ENCODE measurements at regions not wholly inside any gene's neighbourhood (a gene's known extent, or its start where the extent isn't known, plus 50 kb on each side); places are given as distances from the start of the nearest gene placed in this dataset.
"Not testable (repeated sequence)": the region's sequence is repeated elsewhere in the genome, so short reads cannot be mapped to it uniquely, and the experiment has no call there.

DNA sequence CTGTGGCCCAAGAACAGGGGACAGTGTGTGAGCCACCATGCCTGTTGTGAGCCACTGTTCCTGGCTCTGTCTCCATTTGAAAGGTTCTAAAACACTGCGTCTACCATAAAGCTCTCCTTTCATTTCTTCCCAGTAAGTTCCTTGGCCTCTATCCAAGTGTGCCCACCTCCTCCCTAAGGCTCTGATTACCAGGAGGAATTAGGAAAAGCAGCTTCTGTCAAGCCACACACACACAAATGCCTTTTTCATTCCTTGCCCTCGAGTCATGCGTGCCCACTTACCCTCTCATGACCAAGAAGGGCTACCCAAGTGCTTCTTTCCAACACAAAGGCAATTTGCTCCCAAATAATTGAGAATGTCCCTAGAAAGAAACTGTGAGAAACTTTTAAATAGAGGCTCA, 70.8 kb upstream of the PARD3 start:
- DNase-seq (no peak), ATAC-seq (no peak)
- intact Hi-C loops (cut with DNase I): no loop called here
- H3K36me3 ChIP-seq: no peaks in the 10 kb centered on the region
- TF ChIP-seq CTCF (IDR thresholded peaks at IDR 0.05): no peak
- H3K4me3 ChIP-seq: no peak overlapping the region
- no peaks in the 10 kb centered on the region for H3K4me1 ChIP-seq
- H3K27ac ChIP-seq: no peak overlapping the region
- no peaks in the 10 kb centered on the region for H3K27me3 ChIP-seq (ENCODE audit: low read depth)
- no peaks in the 10 kb centered on the region for H3K9me3 ChIP-seq

DNA sequence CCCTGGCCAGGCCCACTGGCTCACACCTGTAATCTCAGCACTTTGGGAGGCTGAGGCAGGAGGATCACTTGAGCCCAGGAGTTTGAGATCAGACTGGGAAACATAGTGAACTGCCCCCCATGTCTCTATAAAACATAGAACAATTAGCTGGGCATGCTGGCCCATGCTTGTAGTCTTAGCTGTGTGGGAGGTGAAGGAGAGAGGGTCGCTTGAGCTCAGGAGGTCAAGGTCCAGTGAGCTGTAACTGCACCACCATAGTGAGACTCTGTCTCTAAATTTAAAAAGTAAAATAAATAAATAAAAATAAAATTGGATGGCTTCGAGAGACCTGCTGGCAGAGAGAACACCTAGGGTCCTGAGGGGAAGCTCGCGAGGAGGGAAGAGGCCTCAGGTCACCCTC, 69.9 kb upstream of the PARD3 start:
- intact Hi-C loops (cut with DNase I): no loop called here
- Histone ChIP-seq H3K27ac (no peak overlapping the region), H3K9me3 (no peaks in the 10 kb centered on the region), H3K27me3 (ENCODE audit: low read depth) (no peaks in the 10 kb centered on the region), H3K36me3 (no peaks in the 10 kb centered on the region), H3K4me1 (no peaks in the 10 kb centered on the region), H3K4me3 (no peak overlapping the region)
- DNase-seq (no peak), ATAC-seq (no peak)
- no peak for TF ChIP-seq CTCF (IDR thresholded peaks at IDR 0.05)

GRCh38 chr10:34884272-34884952, 69.3 kb upstream of the PARD3 start:
- ATAC-seq: no peak
- intact Hi-C loops (cut with DNase I): no loop called here
- no peak for TF ChIP-seq CTCF (IDR thresholded peaks at IDR 0.05)
- no peak for DNase-seq
- Histone ChIP-seq H3K9me3 (no peaks in the 10 kb centered on the region), H3K4me3 (no peak overlapping the region), H3K27me3 (ENCODE audit: low read depth) (no peaks in the 10 kb centered on the region), H3K36me3 (no peaks in the 10 kb centered on the region), H3K27ac (no peak overlapping the region), H3K4me1 (no peaks in the 10 kb centered on the region)

GRCh38 chr10:34880817-34881216, 65.7 kb upstream of the PARD3 start:
- H3K36me3 ChIP-seq: no peaks in the 10 kb centered on the region
- H3K4me3 ChIP-seq: no peak overlapping the region
- ATAC-seq (no peak), DNase-seq (no peak)
- no peaks in the 10 kb centered on the region for H3K4me1 ChIP-seq
- no peak overlapping the region for H3K27ac ChIP-seq
- intact Hi-C loops (cut with DNase I): no loop called here
- no peak for TF ChIP-seq CTCF (IDR thresholded peaks at IDR 0.05)
- no peaks in the 10 kb centered on the region for H3K9me3 ChIP-seq
- no peaks in the 10 kb centered on the region for H3K27me3 ChIP-seq (ENCODE audit: low read depth)

- H3K9me3 ChIP-seq; intact Hi-C loops (cut with DNase I): not testable (repeated sequence)
Observed at GRCh38 chr10:34878651-34879050, 63.6 kb upstream of the PARD3 start.

DNA sequence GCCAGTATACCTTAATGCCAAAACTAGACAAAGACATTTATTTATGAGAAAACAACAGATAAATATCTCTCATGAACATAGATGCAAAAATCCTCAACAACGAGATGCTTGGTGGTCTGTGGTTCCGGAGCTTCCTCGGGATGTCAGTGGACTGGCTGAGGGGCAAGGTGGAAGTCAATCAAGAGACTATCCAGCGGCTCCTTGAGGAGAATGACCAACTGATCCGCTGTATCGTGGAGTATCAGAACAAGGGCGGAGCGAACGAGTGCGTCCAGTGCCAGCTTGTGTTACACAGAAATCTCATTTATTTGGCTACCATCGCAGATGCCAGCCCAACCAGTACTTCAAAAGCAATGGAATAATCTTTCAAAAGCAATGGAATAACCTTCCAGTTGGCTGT, 60.0 kb upstream of the PARD3 start:
- intact Hi-C loops (cut with DNase I): no loop called here
- no peak for TF ChIP-seq CTCF (IDR thresholded peaks at IDR 0.05)
- ATAC-seq (no peak), DNase-seq (no peak)
- Histone ChIP-seq H3K9me3 (no peaks in the 10 kb centered on the region), H3K4me1 (no peaks in the 10 kb centered on the region), H3K36me3 (no peaks in the 10 kb centered on the region), H3K4me3 (no peak overlapping the region), H3K27me3 (ENCODE audit: low read depth) (no peaks in the 10 kb centered on the region), H3K27ac (no peak overlapping the region)

More at GRCh38 chr10:34878651-34879050, 63.6 kb upstream of the PARD3 start:
- not testable (repeated sequence) for H3K4me3 ChIP-seq; H3K27me3 ChIP-seq (ENCODE audit: low read depth); H3K4me1 ChIP-seq; ATAC-seq; DNase-seq; H3K36me3 ChIP-seq; H3K27ac ChIP-seq
